ENCODE measurements at regions not wholly inside any gene's neighbourhood (a gene's known extent, or its start where the extent isn't known, plus 50 kb on each side); places are given as distances from the start of the nearest gene placed in this dataset.
"Not testable (repeated sequence)": the region's sequence is repeated elsewhere in the genome, so short reads cannot be mapped to it uniquely, and the experiment has no call there.

DNA sequence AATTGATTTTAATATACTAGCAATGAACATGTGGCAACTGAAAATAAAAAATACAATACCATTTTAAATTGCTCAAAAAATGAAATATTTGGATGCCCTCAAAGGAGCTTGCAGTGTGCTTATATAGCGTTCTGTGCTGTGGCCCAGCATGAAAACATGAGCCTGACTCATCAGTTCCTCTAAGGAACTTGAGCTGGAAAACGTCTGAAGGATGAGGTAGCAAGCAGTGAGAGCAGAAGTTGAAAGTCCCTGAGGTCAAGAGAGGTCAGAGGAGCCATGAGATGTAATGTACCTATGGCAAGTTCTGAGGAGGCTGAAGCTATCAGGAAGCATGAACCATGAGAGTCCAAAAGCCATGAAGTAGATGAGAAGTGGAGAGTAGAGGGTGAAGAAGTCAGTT lies 59.7 kb downstream of the HMGB3 start:
- no peak for DNase-seq

DNA sequence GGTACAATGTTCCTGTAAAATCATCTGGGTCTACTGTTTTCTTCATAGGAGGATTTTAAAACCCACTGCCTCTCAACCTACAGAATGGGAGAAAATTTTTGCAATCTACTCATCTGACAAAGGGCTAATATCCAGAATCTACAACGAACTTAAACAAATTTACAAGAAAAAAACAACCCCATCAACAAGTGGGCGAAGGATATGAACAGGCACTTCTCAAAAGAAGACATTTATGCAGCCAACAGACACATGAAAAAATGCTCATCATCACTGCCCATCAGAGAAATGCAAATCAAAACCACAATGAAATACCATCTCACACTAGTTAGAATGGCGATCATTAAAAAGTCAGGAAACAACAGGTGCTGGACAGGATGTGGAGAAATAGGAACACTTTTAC lies 83.2 kb downstream of the HMGB3 start:
- DNase-seq = not testable (repeated sequence)

DNA sequence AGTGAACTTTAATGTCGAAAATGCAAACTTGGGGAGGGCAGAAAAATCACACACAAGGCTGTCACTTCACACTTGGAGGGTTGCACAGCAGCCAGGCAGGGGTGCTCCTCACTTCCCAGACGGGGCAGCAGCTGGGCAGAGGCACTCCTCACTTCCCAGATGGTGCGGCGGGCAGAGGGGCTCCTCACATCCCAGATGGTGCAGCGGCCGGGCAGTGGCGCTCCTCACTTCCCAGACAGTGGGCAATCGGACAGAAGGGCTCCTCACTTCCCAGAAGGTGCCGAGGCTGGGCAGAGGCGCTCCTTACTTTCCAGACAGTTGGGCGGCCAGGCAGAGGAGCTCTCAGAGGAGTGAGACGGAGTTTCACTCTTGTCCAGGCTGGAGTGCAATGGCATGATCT lies 90.6 kb downstream of the HMGB3 start:
- DNase-seq = no peak

DNA sequence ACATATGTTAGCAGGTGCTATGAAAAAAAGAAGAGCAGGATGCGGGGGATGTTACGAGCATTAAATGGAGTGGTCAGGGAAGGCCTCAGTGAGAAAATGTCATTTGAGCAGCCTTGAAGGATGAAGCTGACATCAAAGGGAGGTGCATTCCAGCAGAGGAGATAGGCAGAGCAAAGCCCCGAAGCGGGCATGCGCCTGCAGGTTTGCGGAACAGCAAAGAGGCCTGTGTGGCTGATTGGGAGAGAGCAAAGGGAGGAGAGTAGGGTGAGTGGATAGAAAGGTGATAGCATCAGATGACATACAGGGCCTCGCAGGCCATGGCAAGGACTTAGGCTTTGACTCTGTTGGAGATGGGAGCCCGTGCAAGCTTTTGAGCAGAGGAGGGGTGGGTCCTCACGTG lies 95.4 kb upstream of the GPR50 start:
- no peak for DNase-seq

DNA sequence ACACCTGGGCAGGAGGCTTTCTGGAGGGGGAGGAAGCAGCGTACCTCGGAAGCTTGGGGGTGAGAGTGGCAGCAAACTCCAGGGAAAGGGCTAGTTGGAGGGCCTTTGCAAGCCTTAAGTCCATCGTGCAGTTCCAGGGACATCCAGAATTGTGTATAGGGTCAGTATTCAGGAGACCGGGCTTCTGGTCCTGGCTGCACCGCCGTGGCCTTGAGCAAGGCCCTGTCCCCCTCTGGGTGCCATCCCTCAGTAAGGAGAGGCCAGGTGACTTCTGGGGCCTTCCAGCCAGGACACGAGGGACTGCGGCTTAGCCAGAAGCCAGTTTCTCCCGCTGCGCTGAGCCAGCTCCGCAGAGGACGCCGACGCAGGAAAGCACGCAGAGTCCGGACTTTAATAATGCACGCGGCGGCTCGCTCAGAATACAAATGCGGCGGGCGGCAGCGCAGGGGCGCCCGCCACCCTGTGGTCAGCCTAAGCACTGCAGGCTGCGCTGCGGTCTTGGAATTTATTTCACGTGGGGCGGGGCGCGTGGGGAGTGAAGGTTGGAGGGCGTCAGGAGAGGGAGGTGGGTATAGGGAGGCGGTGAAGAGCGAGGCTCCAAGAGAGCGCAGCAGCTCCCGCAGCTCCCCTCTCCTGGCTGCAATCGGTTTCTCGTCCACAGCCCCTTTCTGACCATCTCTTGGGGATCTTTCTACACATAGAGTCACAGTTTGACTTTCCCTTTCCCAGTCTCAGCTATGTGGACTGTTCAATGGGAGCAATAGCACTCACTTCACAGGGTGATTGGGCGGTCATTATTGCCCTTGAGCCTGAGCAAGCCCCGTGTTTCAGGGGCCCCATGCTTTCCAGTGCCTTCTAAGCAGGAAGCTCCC lies 94.1 kb upstream of the GPR50 start:
- peak; percentile 42 for DNase-seq

DNA sequence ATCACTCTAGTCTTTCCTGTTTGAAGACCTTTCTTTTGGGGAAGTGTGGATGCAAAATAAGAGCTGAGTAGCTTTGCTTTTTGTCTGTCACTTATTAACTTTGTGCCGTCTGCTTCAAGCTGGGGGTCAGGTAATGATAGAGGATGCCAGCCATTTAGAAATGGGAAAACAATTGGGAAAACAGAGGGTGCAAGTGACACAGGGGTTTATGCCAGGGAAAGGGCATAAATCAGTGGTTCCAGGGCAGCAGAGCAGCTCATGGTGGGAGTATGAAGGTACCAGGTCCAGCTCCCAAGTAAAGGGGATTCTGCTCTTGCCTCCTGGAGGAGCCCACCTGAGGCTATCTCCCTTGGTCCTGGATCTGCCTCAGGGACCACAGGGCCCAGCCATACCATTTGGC lies 91.9 kb upstream of the GPR50 start:
- no peak for DNase-seq

DNA sequence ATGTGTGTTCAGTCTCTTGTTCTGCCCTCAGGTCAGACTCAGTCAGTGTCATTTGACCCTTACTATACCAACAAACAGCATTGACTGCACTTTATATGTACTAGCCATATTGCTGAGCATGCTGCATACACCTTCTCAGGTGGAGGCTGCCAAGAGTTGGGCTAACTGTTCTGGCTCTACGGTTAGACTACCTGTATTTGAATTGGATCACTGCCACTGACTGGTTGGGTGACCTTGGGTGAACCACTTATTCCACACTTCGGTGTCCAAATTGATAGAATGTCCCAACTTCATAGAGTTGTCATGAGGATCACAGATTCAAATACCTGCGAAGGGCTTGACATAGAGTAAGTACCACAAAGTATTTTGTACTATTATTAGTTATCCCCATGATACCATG lies 91.2 kb upstream of the GPR50 start:
- no peak for DNase-seq

DNA sequence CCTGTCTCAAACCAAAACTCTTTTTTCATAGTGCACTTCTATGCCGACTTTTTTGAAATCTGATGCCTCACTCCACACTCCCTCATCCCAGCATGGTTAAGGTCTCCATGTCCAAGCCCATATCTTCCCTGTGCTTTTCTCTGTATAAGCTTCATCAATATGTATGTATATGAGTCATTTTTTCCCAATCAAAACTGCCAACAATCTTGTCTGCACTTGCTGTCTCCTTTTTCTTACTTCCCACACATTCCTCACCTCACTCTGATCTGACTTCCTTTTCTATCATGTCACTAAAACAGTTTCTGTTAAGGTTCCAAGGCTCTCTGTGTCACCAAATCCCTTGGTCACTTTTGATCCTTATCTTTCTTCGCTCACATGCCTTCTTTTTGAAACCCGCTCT lies 88.2 kb upstream of the GPR50 start:
- no peak for DNase-seq

DNA sequence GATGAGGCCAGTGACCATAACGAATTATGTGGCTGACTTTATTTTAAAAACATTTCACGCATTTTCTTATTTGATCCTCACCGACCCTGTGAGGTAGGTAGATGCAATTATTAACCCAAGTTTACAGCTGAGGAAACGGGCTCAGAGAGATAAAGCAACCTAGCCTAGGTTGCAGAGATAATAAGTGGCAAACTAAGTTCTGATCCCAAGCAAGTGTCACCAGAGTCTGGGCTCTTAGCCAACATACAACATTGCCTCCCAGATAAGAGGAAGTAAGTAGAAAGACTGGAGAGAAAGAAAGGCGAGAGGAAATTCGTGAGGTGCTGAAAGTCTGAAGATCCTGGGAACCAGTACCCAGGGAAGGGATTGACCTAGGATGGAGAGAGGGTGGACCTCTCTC lies 77.4 kb upstream of the GPR50 start:
- DNase-seq = no peak

DNA sequence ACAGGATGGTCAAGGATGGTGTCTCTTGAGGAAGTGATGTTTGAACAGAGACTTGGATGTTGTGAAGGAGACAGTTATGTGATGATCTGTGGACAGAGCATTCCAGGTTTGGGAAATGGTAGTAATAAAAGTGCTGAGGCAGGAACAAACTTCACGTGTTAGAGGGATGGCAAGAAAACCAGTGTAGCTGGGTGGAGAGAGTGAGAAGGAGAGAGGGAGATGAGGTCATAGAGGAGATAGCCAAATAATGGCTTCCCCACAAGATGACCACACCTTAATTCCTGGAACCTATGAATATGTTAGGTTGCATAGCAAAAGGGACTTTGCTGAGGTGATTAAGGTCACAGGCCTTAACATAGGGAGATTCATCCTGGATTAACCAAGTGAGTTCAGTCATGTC lies 75.6 kb upstream of the GPR50 start:
- DNase-seq = no peak

DNA sequence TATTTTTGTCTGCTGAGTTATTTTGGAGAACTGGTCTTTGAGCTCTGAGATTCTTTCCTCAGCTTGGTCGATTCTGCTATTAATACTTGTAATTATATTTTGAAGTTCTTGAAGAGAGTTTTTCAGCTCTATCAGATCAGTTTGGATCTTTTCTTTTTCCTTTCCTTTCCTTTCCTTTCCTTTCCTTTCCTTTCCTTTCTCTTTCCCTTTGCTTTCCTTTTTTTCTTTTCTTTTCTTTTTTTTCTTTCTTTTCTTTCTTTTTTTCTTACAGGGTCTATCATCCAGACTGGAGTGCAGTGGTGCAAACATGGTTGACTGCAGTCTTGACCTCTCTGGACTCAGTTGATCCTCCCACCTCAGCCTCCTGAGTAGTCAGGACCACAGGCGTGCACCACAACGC lies 63.2 kb upstream of the GPR50 start:
- not testable (repeated sequence) for DNase-seq

Data from stimulated activated naive CD4-positive, alpha-beta T cell treated with Interleukin-2 at 50 U/mL for 16 hours (primary cell).